Trophoblast cell (in vitro differentiated cells and primary cell): ENCODE measurements at regions not wholly inside any gene's neighbourhood (a gene's known extent, or its start where the extent isn't known, plus 50 kb on each side); places are given as distances from the start of the nearest gene placed in this dataset.

Experiments
- DNase-seq, 2 donors: peaks; one replicate each; pipeline ENCODE4 v3.0.0-alpha.2; 2016
- H2AFZ ChIP-seq: 2 replicates; pipeline ENCODE4 v1.6.1; 2013; ENCODE audit warnings: low read length, moderate library complexity, mild to moderate bottlenecking; ENCODE audit not compliant: insufficient read depth, poor library complexity
- H2AK5ac ChIP-seq: 2 replicates; pipeline ENCODE4 v1.6.1; 2013; ENCODE audit warnings: mild to moderate bottlenecking, low read length
- H2BK120ac ChIP-seq: 2 replicates; pipeline ENCODE4 v1.6.1; 2013; ENCODE audit warnings: low read length, mild to moderate bottlenecking, moderate library complexity; ENCODE audit not compliant: insufficient read depth, poor library complexity
- H2BK12ac ChIP-seq: 2 replicates; pipeline ENCODE4 v1.6.1; 2013; ENCODE audit warnings: mild to moderate bottlenecking, low read length, moderate library complexity
- H2BK5ac ChIP-seq: 2 replicates; pipeline ENCODE4 v1.6.1; 2013; ENCODE audit warnings: low read length, low read depth, moderate library complexity, mild to moderate bottlenecking; ENCODE audit not compliant: poor library complexity
- H3K14ac ChIP-seq: 2 replicates; pipeline ENCODE4 v1.6.1; 2013; ENCODE audit warnings: mild to moderate bottlenecking, low read length
- H3K18ac ChIP-seq: 2 replicates; pipeline ENCODE4 v1.6.1; 2013; ENCODE audit warnings: mild to moderate bottlenecking, low read length
- H3K23ac ChIP-seq: 2 replicates; pipeline ENCODE4 v1.6.1; 2013; ENCODE audit warnings: low read length
- H3K27ac ChIP-seq: 2 replicates; pipeline ENCODE4 v1.5.1; 2013; ENCODE audit warnings: low read depth, mild to moderate bottlenecking, inconsistent platforms, low read length, moderate library complexity
- H3K27me3 ChIP-seq: 2 replicates; pipeline ENCODE4 v1.6.1; 2013; ENCODE audit warnings: inconsistent platforms, mild to moderate bottlenecking, low read length, moderate library complexity; ENCODE audit not compliant: insufficient read depth
- H3K36me3 ChIP-seq, 2 experiments: 1 replicate in 1 of 2; 2 replicates in 1 of 2; pipeline ENCODE4 v1.6.1; 2013; ENCODE audit warnings: low read length in 2 of 2, mild to moderate bottlenecking in 2 of 2, moderate library complexity in 1 of 2; ENCODE audit not compliant: insufficient read depth in 2 of 2, control insufficient read depth in 1 of 2
- H3K4ac ChIP-seq: 2 replicates; pipeline ENCODE4 v1.6.1; 2013; ENCODE audit warnings: low read depth, mild to moderate bottlenecking, low read length, moderate library complexity
- H3K4me1 ChIP-seq, 2 experiments: 1 replicate in 1 of 2; 2 replicates in 1 of 2; pipeline ENCODE4 v1.6.1; 2013; ENCODE audit warnings: low read length in 2 of 2, mild to moderate bottlenecking in 2 of 2, moderate library complexity in 1 of 2; ENCODE audit not compliant: insufficient read depth in 2 of 2, control insufficient read depth in 1 of 2
- H3K4me2 ChIP-seq: 2 replicates; pipeline ENCODE4 v1.6.1; 2013; ENCODE audit warnings: inconsistent platforms, mild to moderate bottlenecking, low read length, moderate library complexity
- H3K4me3 ChIP-seq: 2 replicates; pipeline ENCODE4 v1.5.1; 2013; ENCODE audit warnings: mild to moderate bottlenecking, low read depth, low read length, inconsistent platforms
- H3K79me1 ChIP-seq: one replicate; pipeline ENCODE4 v1.6.1; 2013; ENCODE audit warnings: low read length
- H3K79me2 ChIP-seq: 2 replicates; pipeline ENCODE4 v1.6.1; 2013; ENCODE audit warnings: low read length, mild to moderate bottlenecking; ENCODE audit not compliant: control insufficient read depth, insufficient read depth, poor library complexity
- H3K9ac ChIP-seq: 2 replicates; pipeline ENCODE4 v1.6.1; 2013; ENCODE audit warnings: mild to moderate bottlenecking, low read length
- H3K9me3 ChIP-seq: 2 replicates; pipeline ENCODE4 v1.6.1; 2013; ENCODE audit warnings: low read depth, mild to moderate bottlenecking, control low read depth, inconsistent platforms, low read length; ENCODE audit not compliant: insufficient read depth
- H4K12ac ChIP-seq: 2 replicates; pipeline ENCODE4 v1.6.1; 2013; ENCODE audit warnings: low read depth, mild to moderate bottlenecking, low read length, moderate library complexity
- H4K8ac ChIP-seq: 2 replicates; pipeline ENCODE4 v1.6.1; 2013; ENCODE audit warnings: low read depth, mild to moderate bottlenecking, low read length, moderate library complexity
- H4K91ac ChIP-seq: one replicate; pipeline ENCODE4 v1.6.1; 2013; ENCODE audit warnings: low read depth, mild to moderate bottlenecking, low read length, moderate library complexity
- WGBS: extraction: QIAGEN DNeasy Blood & Tissue Kit; methylation state at CpG from one replicate; pipeline ENCODE4 v1.1.7; 2013; ENCODE audit warnings: missing lambda C conversion rate; ENCODE audit not compliant: insufficient read length, insufficient coverage; ENCODE audit errors: extremely low coverage; 5-methylcytosine and 5-hydroxymethylcytosine counted together

DNA sequence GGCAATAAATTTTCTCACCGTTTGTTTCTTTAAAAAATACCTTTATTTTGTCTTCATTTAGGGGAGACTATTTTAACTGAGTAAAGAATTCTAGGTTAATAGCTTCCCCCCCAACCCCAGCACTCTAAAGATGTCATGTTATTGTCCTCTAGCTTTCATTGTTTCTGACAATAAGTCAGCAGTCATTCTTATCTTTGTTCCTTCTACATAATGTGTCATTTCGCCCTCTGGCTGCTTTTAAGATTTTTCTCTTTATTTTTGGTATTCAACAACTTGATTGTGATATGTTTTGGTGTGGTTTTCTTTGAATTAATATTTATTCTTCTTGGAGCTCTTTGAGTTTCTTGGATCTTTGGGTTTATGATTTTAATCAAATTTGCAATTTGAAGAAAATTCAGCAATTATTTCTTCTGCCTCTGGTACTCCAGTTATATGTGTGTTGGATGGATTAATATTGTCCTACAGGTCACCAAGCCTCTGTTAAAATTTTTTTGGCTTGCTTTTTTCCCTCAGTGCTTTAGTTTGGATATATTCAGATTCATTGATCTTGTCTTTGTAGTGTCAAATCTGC, 64.6 kb upstream of the ELN start:
- H4K91ac ChIP-seq = no peak overlapping the region
- no peak overlapping the region for H2AK5ac ChIP-seq
- no peaks in the 10 kb centered on the region for H3K36me3 ChIP-seq
- H3K4me2 ChIP-seq = no peak overlapping the region
- no peak overlapping the region for H2AFZ ChIP-seq
- H3K4me3 ChIP-seq = no peak overlapping the region
- no peak overlapping the region for H3K4ac ChIP-seq
- peaks cover 8% of the 10 kb centered on the region for H3K9me3 ChIP-seq
- no peak overlapping the region for H2BK120ac ChIP-seq
- no peaks in the 10 kb centered on the region for H3K4me1 ChIP-seq
- no peak overlapping the region for H3K23ac ChIP-seq
- no peak overlapping the region for H4K8ac ChIP-seq
- no peak overlapping the region for H3K9ac ChIP-seq
- H2BK5ac ChIP-seq = no peak overlapping the region
- DNase-seq = no peak
- H3K14ac ChIP-seq = no peak overlapping the region
- H3K79me1 ChIP-seq = no peaks in the 10 kb centered on the region
- H3K27ac ChIP-seq = no peak overlapping the region
- no peak overlapping the region for H2BK12ac ChIP-seq
- no CpG with 5 or more reads among the region's 2 CpGs for WGBS
- H3K18ac ChIP-seq = no peak overlapping the region
- H4K12ac ChIP-seq = no peak overlapping the region
- no peaks in the 10 kb centered on the region for H3K27me3 ChIP-seq
- no peaks in the 10 kb centered on the region for H3K79me2 ChIP-seq

GRCh38 chr7:73964786-73965185, 63.2 kb upstream of the ELN start:
- H3K4me3 ChIP-seq = no peak overlapping the region
- H3K27me3 ChIP-seq = no peaks in the 10 kb centered on the region
- H3K9me3 ChIP-seq = peaks cover 8% of the 10 kb centered on the region
- H3K14ac ChIP-seq = no peak overlapping the region
- no peak overlapping the region for H4K12ac ChIP-seq
- H3K4ac ChIP-seq = no peak overlapping the region
- H2BK12ac ChIP-seq = no peak overlapping the region
- H4K91ac ChIP-seq = no peak overlapping the region
- no peak overlapping the region for H3K23ac ChIP-seq
- no peaks in the 10 kb centered on the region for H3K36me3 ChIP-seq
- no peak overlapping the region for H3K9ac ChIP-seq
- no peak overlapping the region for H3K18ac ChIP-seq
- no peak overlapping the region for H3K27ac ChIP-seq
- H3K79me1 ChIP-seq = no peaks in the 10 kb centered on the region
- no peak overlapping the region for H3K4me2 ChIP-seq
- no peak overlapping the region for H2BK120ac ChIP-seq
- no CpG with 5 or more reads among the region's 4 CpGs for WGBS
- no peak overlapping the region for H2AK5ac ChIP-seq
- no peak for DNase-seq
- H3K4me1 ChIP-seq = no peaks in the 10 kb centered on the region
- H2BK5ac ChIP-seq = no peak overlapping the region
- no peak overlapping the region for H4K8ac ChIP-seq
- no peak overlapping the region for H2AFZ ChIP-seq
- no peaks in the 10 kb centered on the region for H3K79me2 ChIP-seq

GRCh38 chr7:73966062-73966940, 61.7 kb upstream of the ELN start:
- Histone ChIP-seq H3K23ac (no peak overlapping the region), H2BK120ac (no peak overlapping the region), H3K4ac (no peak overlapping the region), H3K27ac (no peak overlapping the region), H4K12ac (no peak overlapping the region), H3K4me1 (no peaks in the 10 kb centered on the region), H4K91ac (no peak overlapping the region), H3K14ac (no peak overlapping the region), H2BK5ac (no peak overlapping the region), H3K9ac (no peak overlapping the region), H3K4me2 (no peak overlapping the region), H3K9me3 (peaks cover 8% of the 10 kb centered on the region), H3K27me3 (no peaks in the 10 kb centered on the region), H2AK5ac (no peak overlapping the region), H2AFZ (no peak overlapping the region), H3K36me3 (no peaks in the 10 kb centered on the region), H4K8ac (no peak overlapping the region), H3K79me1 (no peaks in the 10 kb centered on the region), H3K18ac (no peak overlapping the region), H3K79me2 (no peaks in the 10 kb centered on the region), H2BK12ac (no peak overlapping the region), H3K4me3 (no peak overlapping the region)
- DNase-seq = no peak
- no CpG with 5 or more reads among the region's 16 CpGs for WGBS

DNA sequence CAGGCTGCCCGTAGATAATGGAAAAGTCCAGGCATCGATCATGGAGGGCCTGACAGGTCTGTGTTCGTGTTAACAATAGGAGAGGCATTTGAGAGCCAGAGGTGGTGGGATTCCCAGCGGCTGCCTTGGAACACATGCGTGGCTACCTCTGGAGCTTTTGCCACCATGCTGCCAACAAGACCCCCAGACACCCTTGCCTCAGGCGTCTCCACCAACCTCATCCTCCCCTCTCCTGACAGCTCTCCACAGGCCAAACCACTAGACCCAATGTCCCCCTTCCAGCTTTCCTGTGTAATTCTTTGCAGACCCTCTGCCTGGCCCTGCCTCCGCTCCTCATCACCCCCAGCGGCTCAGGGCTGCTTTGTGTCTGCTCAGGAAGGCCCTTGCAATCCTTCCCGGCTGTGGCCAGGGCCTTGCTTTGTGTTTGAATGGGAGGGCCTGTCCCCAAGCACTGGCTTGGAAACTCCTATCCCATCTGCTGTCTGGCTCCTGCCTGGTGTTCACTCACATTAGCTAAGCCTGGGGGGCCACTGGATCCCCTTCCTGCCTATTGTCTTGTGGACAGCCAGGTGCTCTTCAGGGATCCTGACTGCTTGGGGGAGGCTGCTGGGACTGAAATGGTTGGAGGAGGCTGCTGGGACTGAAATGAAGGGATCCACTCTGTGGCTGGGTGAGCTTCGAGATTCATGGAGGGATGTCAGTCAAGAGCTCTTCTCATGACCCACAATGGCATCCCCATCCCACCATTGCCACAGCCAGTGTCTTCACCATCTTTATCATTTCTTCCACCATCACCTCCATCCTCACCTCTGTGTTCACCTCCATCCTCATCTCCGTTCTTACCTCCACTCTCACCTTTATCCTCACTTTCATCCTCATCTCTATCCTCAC, 60.8 kb upstream of the ELN start:
- Histone ChIP-seq H3K4me2 (no peak overlapping the region), H3K9me3 (peaks cover 8% of the 10 kb centered on the region), H2BK5ac (no peak overlapping the region), H3K4me1 (no peaks in the 10 kb centered on the region), H2AK5ac (no peak overlapping the region), H2BK120ac (no peak overlapping the region), H3K4ac (no peak overlapping the region), H3K14ac (no peak overlapping the region), H3K27me3 (no peaks in the 10 kb centered on the region), H2BK12ac (no peak overlapping the region), H4K8ac (no peak overlapping the region), H4K91ac (no peak overlapping the region), H3K18ac (no peak overlapping the region), H3K23ac (no peak overlapping the region), H4K12ac (no peak overlapping the region), H3K27ac (no peak overlapping the region), H3K79me1 (no peaks in the 10 kb centered on the region), H3K36me3 (no peaks in the 10 kb centered on the region), H3K79me2 (no peaks in the 10 kb centered on the region), H3K9ac (no peak overlapping the region), H3K4me3 (no peak overlapping the region), H2AFZ (no peak overlapping the region)
- 100% methylated on average over 1 of the region's 11 CpGs for WGBS
- no peak for DNase-seq
